GM23338 (cell line): ENCODE measurements at regions not wholly inside any gene's neighbourhood (a gene's known extent, or its start where the extent isn't known, plus 50 kb on each side); places are given as distances from the start of the nearest gene placed in this dataset.

Experiments
- ATAC-seq: fragments of 200-7000 bp; cut with Tn5 transposase; 3 replicates; pipeline ENCODE4 v1.9.1; 2020
- DNase-seq: peaks from one replicate; pipeline ENCODE4 v3.0.0-alpha.2; 2015; ENCODE audit warnings: low spot score
- H2AFZ ChIP-seq: fragments of 200-600 bp; sonication (generic); 2 replicates; pipeline ENCODE4 v1.8.0; 2016; ENCODE audit warnings: antibody characterized with exemption, mild to moderate bottlenecking, moderate library complexity
- H3F3A ChIP-seq: fragments of 200-600 bp; sonication (generic); replicated peaks from 2 replicates; pipeline ENCODE4 v1.8.0; 2017; ENCODE audit warnings: antibody characterized with exemption, mixed run types, low read depth
- H3K27ac ChIP-seq: fragments of 200-600 bp; sonication (generic); 2 replicates; pipeline ENCODE4 v1.6.1; 2016; ENCODE audit warnings: low read depth
- H3K27me3 ChIP-seq: fragments of 200-600 bp; sonication (generic); 2 replicates; pipeline ENCODE4 v1.8.0; 2016; ENCODE audit warnings: mild to moderate bottlenecking, mixed run types, moderate library complexity; ENCODE audit not compliant: insufficient read depth
- H3K36me3 ChIP-seq: fragments of 200-600 bp; sonication (generic); 2 replicates; pipeline ENCODE4 v1.8.0; 2016; ENCODE audit warnings: mild to moderate bottlenecking; ENCODE audit not compliant: insufficient read depth
- H3K4me1 ChIP-seq: fragments of 200-600 bp; sonication (generic); 2 replicates; pipeline ENCODE4 v1.8.0; 2016; ENCODE audit warnings: mild to moderate bottlenecking, moderate library complexity; ENCODE audit not compliant: insufficient read depth
- H3K4me2 ChIP-seq: fragments of 200-600 bp; sonication (generic); 2 replicates; pipeline ENCODE4 v1.7.1; 2017; ENCODE audit warnings: mixed run types
- H3K4me3 ChIP-seq: fragments of 200-600 bp; sonication (generic); 2 replicates; pipeline ENCODE4 v1.6.1; 2016; ENCODE audit warnings: mixed run types
- H3K79me2 ChIP-seq: fragments of 200-600 bp; sonication (generic); replicated peaks from 2 replicates; pipeline ENCODE4 v1.8.0; 2017; ENCODE audit warnings: mild to moderate bottlenecking; ENCODE audit not compliant: insufficient read depth
- H3K9me2 ChIP-seq: fragments of 200-600 bp; sonication (generic); 2 replicates; pipeline ENCODE4 v1.8.0; 2017; ENCODE audit not compliant: insufficient read depth
- H4K20me1 ChIP-seq: fragments of 200-600 bp; sonication (generic); replicated peaks from 2 replicates; pipeline ENCODE4 v1.8.0; 2017; ENCODE audit warnings: mild to moderate bottlenecking; ENCODE audit not compliant: insufficient read depth
- H3K27ac Mint-ChIP-seq: 2 replicates; pipeline ENCODE4 v1.8.0; 2020; ENCODE audit warnings: inconsistent platforms, mild to moderate bottlenecking, moderate library complexity, mixed read lengths
- H3K27me3 Mint-ChIP-seq: 3 replicates; pipeline ENCODE4 v1.8.0; 2022; ENCODE audit warnings: low read depth, mild to moderate bottlenecking, moderate library complexity, mixed read lengths, inconsistent platforms; ENCODE audit not compliant: insufficient read depth, poor library complexity
- H3K36me3 Mint-ChIP-seq: 3 replicates; pipeline ENCODE4 v1.8.0; 2021; ENCODE audit warnings: low read depth, mild to moderate bottlenecking, inconsistent platforms, moderate library complexity, mixed read lengths
- H3K4me1 Mint-ChIP-seq: 3 replicates; pipeline ENCODE4 v1.8.0; 2020; ENCODE audit warnings: mild to moderate bottlenecking, inconsistent platforms, mixed read lengths
- H3K4me3 Mint-ChIP-seq: 3 replicates; pipeline ENCODE4 v1.8.0; 2021; ENCODE audit warnings: moderate library complexity, mild to moderate bottlenecking, inconsistent platforms, mixed read lengths
- H3K9me3 Mint-ChIP-seq: 3 replicates; pipeline ENCODE4 v1.8.0; 2020; ENCODE audit warnings: moderate library complexity, mild to moderate bottlenecking, inconsistent platforms, mixed read lengths
- CREB1 ChIP-seq: fragments of 250-450 bp; sonication (Bioruptor Pico); IDR thresholded peaks from 2 replicates; pipeline ENCODE4 v1.5.0; 2020; ENCODE audit warnings: low read depth, mild to moderate bottlenecking, moderate library complexity
- EZH2 ChIP-seq: fragments of 200-600 bp; sonication (generic); IDR thresholded peaks from one replicate; pipeline ENCODE4 v1.8.0; 2017; ENCODE audit warnings: antibody characterized with exemption, mild to moderate bottlenecking, low read depth; ENCODE audit not compliant: unreplicated experiment
- EZH2phosphoT487 ChIP-seq: fragments of 200-600 bp; sonication (generic); IDR thresholded peaks from one replicate; pipeline ENCODE4 v1.8.1; 2018; ENCODE audit warnings: antibody characterized with exemption; ENCODE audit not compliant: unreplicated experiment
- JUNB ChIP-seq: IDR thresholded peaks from one replicate; pipeline ENCODE4 v1.6.1; 2016; ENCODE audit warnings: antibody characterized with exemption; ENCODE audit not compliant: unreplicated experiment
- NANOG ChIP-seq: IDR thresholded peaks from 2 replicates; pipeline ENCODE4 v1.6.1; 2016; ENCODE audit warnings: antibody characterized with exemption, borderline replicate concordance
- POLR2AphosphoS5 ChIP-seq: IDR thresholded peaks from 2 replicates; pipeline ENCODE4 v1.6.1; 2016; ENCODE audit warnings: antibody characterized with exemption, low read depth
- STAT1 ChIP-seq: IDR thresholded peaks from one replicate; pipeline ENCODE4 v1.6.1; 2016; ENCODE audit warnings: antibody characterized with exemption; ENCODE audit not compliant: unreplicated experiment
- ZNF114 ChIP-seq: fragments of 250-450 bp; sonication (Bioruptor Pico); IDR thresholded peaks from 2 replicates; pipeline ENCODE4 v1.5.0; 2020; ENCODE audit warnings: mild to moderate bottlenecking, moderate library complexity
- ZNF331 ChIP-seq: fragments of 250-450 bp; sonication (Bioruptor Pico); IDR thresholded peaks from 2 replicates; pipeline ENCODE4 v1.5.0; 2020; ENCODE audit warnings: low read depth, mild to moderate bottlenecking, moderate library complexity
- TF ChIP-seq, protein P1 (sequence below): IDR thresholded peaks from 2 replicates; pipeline ENCODE4 v1.6.1; 2016; ENCODE audit warnings: antibody characterized with exemption
- TF ChIP-seq, protein P2 (sequence below): fragments of 250-450 bp; sonication (Bioruptor Pico); IDR thresholded peaks from 2 replicates; pipeline ENCODE4 v1.5.0; 2020; ENCODE audit warnings: mild to moderate bottlenecking, moderate library complexity
- TF ChIP-seq, protein P3 (sequence below): IDR thresholded peaks from one replicate; pipeline ENCODE4 v1.6.1; 2018; ENCODE audit warnings: antibody characterized with exemption; ENCODE audit not compliant: unreplicated experiment
- TF ChIP-seq, protein P4 (sequence below), 2 experiments: fragments of 200-600 bp in 1 of 2; sonication (generic) in 1 of 2; conservative IDR thresholded peaks; 2 replicates each; pipeline versions ENCODE4 v1.5.1 to v1.6.1; 2016 to 2017; ENCODE audit warnings: antibody characterized with exemption in 2 of 2, low read depth in 2 of 2, mild to moderate bottlenecking in 2 of 2, moderate library complexity in 1 of 2

DNA sequence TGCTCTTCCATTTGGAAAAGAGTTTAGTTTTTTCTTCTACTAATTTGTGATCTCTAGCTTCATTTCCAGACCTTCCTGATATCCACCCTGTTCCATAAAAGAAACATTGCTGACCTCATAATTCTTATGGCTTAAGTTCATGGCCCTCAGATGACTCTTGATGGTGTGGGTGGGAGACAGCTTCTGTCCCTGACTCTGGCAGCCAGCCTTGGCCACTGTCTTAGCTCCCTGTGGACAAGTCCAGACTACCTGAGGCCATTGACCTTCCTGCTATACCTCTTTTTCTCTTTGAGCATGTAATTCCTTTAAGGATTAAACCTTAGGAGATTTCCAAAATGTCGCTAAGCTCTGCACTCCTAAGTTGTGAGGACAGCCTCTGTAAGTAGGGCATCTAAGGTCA, 101.1 kb upstream of the DAP start:
- ATAC-seq, result no peak
- Histone ChIP-seq H3K4me1 (peaks cover 5% of the 10 kb centered on the region), H3K9me2 (no peaks in the 10 kb centered on the region), H4K20me1 (no peaks in the 10 kb centered on the region), H3K4me2 (no peak overlapping the region), H2AFZ (no peak overlapping the region), H3K79me2 (no peaks in the 10 kb centered on the region), H3F3A (no peaks in the 10 kb centered on the region), H3K36me3 (no peaks in the 10 kb centered on the region), H3K27me3 (no peaks in the 10 kb centered on the region), H3K27ac (no peak overlapping the region), H3K4me3 (no peak overlapping the region)
- Mint-ChIP-seq H3K27me3 (peaks cover 6% of the 10 kb centered on the region), H3K27ac (no peak overlapping the region), H3K4me3 (no peak overlapping the region), H3K36me3 (no peaks in the 10 kb centered on the region), H3K9me3 (no peaks in the 10 kb centered on the region; the same call in 2 of the 3 replicates), H3K4me1 (peaks cover 15% of the 10 kb centered on the region)
- no peak for DNase-seq
- TF ChIP-seq, protein P1, sequence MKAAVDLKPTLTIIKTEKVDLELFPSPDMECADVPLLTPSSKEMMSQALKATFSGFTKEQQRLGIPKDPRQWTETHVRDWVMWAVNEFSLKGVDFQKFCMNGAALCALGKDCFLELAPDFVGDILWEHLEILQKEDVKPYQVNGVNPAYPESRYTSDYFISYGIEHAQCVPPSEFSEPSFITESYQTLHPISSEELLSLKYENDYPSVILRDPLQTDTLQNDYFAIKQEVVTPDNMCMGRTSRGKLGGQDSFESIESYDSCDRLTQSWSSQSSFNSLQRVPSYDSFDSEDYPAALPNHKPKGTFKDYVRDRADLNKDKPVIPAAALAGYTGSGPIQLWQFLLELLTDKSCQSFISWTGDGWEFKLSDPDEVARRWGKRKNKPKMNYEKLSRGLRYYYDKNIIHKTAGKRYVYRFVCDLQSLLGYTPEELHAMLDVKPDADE, result no peak
- TF ChIP-seq ZNF114 (CRISPR knock-in tag) (no peak), POLR2AphosphoS5 (no peak), ZNF331 (CRISPR knock-in tag) (no peak), JUNB (no peak), CREB1 (CRISPR knock-in tag) (no peak), EZH2 (no peak), EZH2phosphoT487 (no peak), STAT1 (no peak), NANOG (no peak)
- TF ChIP-seq, protein P2, sequence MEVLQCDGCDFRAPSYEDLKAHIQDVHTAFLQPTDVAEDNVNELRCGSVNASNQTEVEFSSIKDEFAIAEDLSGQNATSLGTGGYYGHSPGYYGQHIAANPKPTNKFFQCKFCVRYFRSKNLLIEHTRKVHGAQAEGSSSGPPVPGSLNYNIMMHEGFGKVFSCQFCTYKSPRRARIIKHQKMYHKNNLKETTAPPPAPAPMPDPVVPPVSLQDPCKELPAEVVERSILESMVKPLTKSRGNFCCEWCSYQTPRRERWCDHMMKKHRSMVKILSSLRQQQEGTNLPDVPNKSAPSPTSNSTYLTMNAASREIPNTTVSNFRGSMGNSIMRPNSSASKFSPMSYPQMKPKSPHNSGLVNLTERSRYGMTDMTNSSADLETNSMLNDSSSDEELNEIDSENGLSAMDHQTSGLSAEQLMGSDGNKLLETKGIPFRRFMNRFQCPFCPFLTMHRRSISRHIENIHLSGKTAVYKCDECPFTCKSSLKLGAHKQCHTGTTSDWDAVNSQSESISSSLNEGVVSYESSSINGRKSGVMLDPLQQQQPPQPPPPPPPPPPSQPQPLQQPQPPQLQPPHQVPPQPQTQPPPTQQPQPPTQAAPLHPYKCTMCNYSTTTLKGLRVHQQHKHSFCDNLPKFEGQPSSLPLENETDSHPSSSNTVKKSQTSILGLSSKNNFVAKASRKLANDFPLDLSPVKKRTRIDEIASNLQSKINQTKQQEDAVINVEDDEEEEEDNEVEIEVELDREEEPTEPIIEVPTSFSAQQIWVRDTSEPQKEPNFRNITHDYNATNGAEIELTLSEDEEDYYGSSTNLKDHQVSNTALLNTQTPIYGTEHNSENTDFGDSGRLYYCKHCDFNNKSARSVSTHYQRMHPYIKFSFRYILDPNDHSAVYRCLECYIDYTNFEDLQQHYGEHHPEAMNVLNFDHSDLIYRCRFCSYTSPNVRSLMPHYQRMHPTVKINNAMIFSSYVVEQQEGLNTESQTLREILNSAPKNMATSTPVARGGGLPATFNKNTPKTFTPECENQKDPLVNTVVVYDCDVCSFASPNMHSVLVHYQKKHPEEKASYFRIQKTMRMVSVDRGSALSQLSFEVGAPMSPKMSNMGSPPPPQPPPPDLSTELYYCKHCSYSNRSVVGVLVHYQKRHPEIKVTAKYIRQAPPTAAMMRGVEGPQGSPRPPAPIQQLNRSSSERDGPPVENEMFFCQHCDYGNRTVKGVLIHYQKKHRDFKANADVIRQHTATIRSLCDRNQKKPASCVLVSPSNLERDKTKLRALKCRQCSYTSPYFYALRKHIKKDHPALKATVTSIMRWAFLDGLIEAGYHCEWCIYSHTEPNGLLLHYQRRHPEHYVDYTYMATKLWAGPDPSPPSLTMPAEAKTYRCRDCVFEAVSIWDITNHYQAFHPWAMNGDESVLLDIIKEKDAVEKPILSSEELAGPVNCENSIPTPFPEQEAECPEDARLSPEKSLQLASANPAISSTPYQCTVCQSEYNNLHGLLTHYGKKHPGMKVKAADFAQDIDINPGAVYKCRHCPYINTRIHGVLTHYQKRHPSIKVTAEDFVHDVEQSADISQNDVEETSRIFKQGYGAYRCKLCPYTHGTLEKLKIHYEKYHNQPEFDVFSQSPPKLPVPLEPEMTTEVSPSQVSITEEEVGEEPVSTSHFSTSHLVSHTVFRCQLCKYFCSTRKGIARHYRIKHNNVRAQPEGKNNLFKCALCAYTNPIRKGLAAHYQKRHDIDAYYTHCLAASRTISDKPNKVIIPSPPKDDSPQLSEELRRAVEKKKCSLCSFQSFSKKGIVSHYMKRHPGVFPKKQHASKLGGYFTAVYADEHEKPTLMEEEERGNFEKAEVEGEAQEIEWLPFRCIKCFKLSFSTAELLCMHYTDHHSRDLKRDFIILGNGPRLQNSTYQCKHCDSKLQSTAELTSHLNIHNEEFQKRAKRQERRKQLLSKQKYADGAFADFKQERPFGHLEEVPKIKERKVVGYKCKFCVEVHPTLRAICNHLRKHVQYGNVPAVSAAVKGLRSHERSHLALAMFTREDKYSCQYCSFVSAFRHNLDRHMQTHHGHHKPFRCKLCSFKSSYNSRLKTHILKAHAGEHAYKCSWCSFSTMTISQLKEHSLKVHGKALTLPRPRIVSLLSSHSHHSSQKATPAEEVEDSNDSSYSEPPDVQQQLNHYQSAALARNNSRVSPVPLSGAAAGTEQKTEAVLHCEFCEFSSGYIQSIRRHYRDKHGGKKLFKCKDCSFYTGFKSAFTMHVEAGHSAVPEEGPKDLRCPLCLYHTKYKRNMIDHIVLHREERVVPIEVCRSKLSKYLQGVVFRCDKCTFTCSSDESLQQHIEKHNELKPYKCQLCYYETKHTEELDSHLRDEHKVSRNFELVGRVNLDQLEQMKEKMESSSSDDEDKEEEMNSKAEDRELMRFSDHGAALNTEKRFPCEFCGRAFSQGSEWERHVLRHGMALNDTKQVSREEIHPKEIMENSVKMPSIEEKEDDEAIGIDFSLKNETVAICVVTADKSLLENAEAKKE (CRISPR knock-in tag), result no peak
- TF ChIP-seq, protein P3, sequence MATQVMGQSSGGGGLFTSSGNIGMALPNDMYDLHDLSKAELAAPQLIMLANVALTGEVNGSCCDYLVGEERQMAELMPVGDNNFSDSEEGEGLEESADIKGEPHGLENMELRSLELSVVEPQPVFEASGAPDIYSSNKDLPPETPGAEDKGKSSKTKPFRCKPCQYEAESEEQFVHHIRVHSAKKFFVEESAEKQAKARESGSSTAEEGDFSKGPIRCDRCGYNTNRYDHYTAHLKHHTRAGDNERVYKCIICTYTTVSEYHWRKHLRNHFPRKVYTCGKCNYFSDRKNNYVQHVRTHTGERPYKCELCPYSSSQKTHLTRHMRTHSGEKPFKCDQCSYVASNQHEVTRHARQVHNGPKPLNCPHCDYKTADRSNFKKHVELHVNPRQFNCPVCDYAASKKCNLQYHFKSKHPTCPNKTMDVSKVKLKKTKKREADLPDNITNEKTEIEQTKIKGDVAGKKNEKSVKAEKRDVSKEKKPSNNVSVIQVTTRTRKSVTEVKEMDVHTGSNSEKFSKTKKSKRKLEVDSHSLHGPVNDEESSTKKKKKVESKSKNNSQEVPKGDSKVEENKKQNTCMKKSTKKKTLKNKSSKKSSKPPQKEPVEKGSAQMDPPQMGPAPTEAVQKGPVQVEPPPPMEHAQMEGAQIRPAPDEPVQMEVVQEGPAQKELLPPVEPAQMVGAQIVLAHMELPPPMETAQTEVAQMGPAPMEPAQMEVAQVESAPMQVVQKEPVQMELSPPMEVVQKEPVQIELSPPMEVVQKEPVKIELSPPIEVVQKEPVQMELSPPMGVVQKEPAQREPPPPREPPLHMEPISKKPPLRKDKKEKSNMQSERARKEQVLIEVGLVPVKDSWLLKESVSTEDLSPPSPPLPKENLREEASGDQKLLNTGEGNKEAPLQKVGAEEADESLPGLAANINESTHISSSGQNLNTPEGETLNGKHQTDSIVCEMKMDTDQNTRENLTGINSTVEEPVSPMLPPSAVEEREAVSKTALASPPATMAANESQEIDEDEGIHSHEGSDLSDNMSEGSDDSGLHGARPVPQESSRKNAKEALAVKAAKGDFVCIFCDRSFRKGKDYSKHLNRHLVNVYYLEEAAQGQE, result no peak
- TF ChIP-seq, protein P4, sequence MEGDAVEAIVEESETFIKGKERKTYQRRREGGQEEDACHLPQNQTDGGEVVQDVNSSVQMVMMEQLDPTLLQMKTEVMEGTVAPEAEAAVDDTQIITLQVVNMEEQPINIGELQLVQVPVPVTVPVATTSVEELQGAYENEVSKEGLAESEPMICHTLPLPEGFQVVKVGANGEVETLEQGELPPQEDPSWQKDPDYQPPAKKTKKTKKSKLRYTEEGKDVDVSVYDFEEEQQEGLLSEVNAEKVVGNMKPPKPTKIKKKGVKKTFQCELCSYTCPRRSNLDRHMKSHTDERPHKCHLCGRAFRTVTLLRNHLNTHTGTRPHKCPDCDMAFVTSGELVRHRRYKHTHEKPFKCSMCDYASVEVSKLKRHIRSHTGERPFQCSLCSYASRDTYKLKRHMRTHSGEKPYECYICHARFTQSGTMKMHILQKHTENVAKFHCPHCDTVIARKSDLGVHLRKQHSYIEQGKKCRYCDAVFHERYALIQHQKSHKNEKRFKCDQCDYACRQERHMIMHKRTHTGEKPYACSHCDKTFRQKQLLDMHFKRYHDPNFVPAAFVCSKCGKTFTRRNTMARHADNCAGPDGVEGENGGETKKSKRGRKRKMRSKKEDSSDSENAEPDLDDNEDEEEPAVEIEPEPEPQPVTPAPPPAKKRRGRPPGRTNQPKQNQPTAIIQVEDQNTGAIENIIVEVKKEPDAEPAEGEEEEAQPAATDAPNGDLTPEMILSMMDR (conservative IDR thresholded peaks at IDR 0.05; ENCODE audit: low read depth in 2 of 2), result no peak
